HG02759 (cell line): ENCODE measurements at regions not wholly inside any gene's neighbourhood (a gene's known extent, or its start where the extent isn't known, plus 50 kb on each side); places are given as distances from the start of the nearest gene placed in this dataset.
A peak's percentile ranks its signal among the peaks of the same experiment; 100 is the strongest.
"Not testable (repeated sequence)": the region's sequence is repeated elsewhere in the genome, so short reads cannot be mapped to it uniquely, and the experiment has no call there.

Source experiments
- ATAC-seq: cut with Tn5 transposase; IDR thresholded peaks from one replicate; pipeline ENCODE4 v1.9.1; 2021; ENCODE audit warnings: mild to moderate bottlenecking, moderate library complexity; ENCODE audit not compliant: unreplicated experiment

- ATAC-seq: no peak
Observed at GRCh38 chr2:241956521-241957110, 87.1 kb downstream of the RTP5 start.

- no peak for ATAC-seq
Observed at GRCh38 chr2:241957276-241957675, 87.7 kb downstream of the RTP5 start.

GRCh38 chr2:241958818-241959545, 89.5 kb downstream of the RTP5 start:
- no peak for ATAC-seq

GRCh38 chr2:241959751-241960269, 90.3 kb downstream of the RTP5 start:
- no peak for ATAC-seq

- ATAC-seq: no peak
Observed at GRCh38 chr2:241961454-241961853, 91.9 kb downstream of the RTP5 start.

- no peak for ATAC-seq
Observed at GRCh38 chr2:241964133-241964532, 94.6 kb downstream of the RTP5 start.

GRCh38 chr2:241965931-241966412, 96.4 kb downstream of the RTP5 start:
- ATAC-seq: peak; percentile 81

GRCh38 chr2:241966647-241967466, 97.3 kb downstream of the RTP5 start:
- ATAC-seq: no peak

GRCh38 chr2:241967467-241968144, 98.1 kb downstream of the RTP5 start:
- peak; percentile 38 for ATAC-seq

GRCh38 chr2:241968417-241968816, 98.9 kb downstream of the RTP5 start:
- no peak for ATAC-seq

GRCh38 chr2:241969182-241969581, 99.7 kb downstream of the RTP5 start:
- not testable (repeated sequence) for ATAC-seq

- ATAC-seq: no peak
Observed at GRCh38 chr2:241970716-241971115, 101.2 kb downstream of the RTP5 start.

GRCh38 chr2:241974096-241974495, 104.6 kb downstream of the RTP5 start:
- no peak for ATAC-seq

GRCh38 chr2:241974851-241975592, 105.5 kb downstream of the RTP5 start:
- ATAC-seq: no peak

- ATAC-seq: no peak
Observed at GRCh38 chr2:241975593-241976284, 106.2 kb downstream of the RTP5 start.

GRCh38 chr2:241976296-241976695, 106.8 kb downstream of the RTP5 start:
- no peak for ATAC-seq

- no peak for ATAC-seq
Observed at GRCh38 chr2:241977557-241978300, 108.2 kb downstream of the RTP5 start.

GRCh38 chr2:241978670-241979069, 109.1 kb downstream of the RTP5 start:
- ATAC-seq: no peak

GRCh38 chr2:241980193-241980592, 110.7 kb downstream of the RTP5 start:
- ATAC-seq: no peak
